Myocyte (in vitro differentiated cells): ENCODE measurements at regions not wholly inside any gene's neighbourhood (a gene's known extent, or its start where the extent isn't known, plus 50 kb on each side); places are given as distances from the start of the nearest gene placed in this dataset.
"Not testable (repeated sequence)": the region's sequence is repeated elsewhere in the genome, so short reads cannot be mapped to it uniquely, and the experiment has no call there.

Experiments used
- DNase-seq: peaks from one replicate; pipeline ENCODE4 v3.0.0-alpha.2; 2012; ENCODE audit warnings: low read depth

DNA sequence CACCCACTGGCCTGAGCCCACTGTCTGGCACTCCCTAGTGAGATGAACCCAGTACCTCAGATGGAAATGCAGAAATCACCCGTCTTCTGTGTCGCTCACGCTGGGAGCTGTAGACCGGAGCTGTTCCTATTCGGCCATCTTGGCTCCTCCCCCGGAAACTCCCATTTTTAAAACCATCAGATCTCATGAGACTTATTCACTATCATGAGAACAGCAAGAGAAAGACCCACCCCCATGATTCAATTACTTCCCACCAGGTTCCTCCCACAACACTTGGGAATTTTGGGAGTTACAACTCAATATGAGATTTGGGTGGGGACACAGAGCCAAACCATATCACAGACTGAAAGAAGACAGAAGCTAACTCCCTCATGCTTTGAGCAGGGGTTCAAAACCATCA is 134.5 kb downstream of the SLC39A8 start:
- DNase-seq: not testable (repeated sequence)

DNA sequence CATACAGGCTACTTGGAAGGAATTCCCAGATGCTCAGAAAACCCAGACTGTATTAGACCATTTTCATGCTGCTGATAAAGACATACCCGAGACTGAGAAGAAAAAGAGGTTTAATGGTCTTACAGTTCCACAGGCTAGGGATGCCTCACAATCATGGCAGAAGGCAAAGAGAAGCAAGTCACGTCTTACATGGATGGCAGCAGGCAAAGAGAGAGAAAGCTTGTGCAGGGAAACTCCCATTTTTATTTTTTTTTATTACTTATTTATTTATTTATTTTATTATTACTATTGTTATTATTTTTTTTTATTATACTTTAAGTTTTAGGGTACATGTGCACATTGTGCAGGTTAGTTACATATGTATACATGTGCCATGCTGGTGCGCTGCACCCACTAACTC is 140.6 kb downstream of the SLC39A8 start:
- DNase-seq: not testable (repeated sequence)

DNA sequence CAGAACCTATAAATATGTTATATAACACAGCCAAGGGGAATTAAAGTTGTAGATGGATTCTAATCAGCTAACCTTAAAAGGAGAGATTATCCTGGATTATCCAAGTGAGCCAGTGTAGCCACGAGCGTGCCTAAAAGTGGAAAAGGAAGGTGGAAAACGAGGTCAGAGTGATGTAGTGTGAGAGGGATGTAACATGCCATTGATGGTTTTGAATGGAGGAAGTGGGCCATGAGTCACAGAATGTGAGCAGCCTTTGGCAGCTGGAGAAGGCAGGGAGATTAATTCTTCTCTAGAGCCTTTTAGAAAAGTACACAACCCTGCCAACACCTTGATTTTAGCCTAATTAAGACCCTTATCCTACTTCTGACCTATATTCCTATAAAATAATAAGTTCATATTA is 149.1 kb downstream of the SLC39A8 start:
- peak; percentile 66 for DNase-seq

DNA sequence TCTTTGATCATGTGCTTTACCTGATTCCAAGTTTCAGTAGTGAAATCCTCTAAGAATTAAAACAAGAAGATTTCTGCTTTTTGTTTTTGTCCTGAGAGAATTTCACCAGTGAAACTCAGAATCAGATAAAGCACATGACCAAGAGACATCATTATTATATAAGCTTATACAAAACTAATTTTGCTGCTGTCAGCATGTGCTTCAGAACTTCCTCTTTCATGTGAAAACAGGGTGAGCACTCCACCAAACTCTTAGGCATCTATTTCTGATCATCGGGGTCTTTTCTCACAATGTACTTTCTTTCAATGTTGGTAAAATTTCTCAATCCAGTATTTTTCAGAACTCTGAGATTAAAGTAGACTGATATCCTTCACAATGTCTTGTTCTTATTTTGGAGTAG is 152.1 kb downstream of the SLC39A8 start:
- no peak for DNase-seq

DNA sequence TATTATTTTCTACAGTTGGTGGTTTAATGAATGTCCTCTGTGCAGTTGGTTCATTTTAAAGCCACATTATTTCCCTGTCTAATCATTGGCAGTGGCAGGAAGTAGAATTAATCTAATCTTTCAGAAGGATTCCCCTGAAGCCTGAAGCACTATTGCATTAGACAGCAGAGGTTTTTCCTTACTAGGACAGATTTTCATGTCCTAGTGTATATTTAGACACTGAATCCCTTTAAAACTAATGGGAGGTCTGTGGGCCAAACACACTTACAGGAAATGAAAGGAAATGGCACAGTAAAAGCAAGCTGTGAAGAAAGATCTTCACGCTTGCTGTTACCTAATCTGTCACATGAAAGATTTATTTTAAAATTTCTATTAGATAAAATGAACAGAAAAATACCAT is 165.2 kb downstream of the SLC39A8 start:
- DNase-seq: no peak

DNA sequence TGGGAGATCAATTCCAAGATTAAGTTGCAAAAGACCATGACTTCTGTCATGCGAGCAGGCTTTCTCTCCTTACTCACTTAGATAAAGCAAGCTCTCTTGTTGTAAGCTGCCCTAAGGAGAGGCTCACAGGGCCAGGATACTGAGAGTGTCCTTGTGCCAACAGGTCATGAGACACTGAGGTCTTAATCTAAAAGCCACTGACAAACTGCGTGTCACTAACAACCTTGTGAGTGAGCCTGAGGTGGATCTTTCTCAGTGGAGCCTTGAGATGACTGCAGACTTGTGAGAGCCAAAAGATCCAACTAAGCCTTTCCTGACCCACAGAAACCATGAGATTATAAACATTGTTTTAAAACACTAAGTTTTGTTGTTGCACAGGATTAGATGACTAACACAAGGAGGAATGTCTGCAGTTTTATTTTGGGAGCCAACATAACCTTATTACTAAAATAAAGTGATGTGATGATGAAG is 170.5 kb downstream of the SLC39A8 start:
- DNase-seq: peak; percentile 61

DNA sequence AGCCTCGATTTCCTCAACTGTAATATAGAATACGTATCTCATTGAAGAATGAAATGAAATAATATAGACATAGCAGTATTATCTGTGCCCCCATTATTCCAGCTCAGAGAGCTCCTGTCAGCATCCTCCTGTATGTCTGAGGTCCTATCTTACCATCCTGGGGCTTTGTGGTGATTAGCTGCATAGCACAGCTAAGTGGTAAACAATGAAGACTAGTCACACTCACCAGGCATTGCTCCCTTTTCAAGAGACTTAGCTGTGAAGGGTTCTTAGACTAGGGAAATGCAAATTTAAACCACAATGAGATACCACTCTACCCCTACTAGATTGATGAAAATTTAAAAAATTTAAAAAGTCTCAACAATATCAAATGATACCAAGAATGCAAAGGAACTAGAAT is 172.9 kb downstream of the SLC39A8 start:
- DNase-seq: no peak

DNA sequence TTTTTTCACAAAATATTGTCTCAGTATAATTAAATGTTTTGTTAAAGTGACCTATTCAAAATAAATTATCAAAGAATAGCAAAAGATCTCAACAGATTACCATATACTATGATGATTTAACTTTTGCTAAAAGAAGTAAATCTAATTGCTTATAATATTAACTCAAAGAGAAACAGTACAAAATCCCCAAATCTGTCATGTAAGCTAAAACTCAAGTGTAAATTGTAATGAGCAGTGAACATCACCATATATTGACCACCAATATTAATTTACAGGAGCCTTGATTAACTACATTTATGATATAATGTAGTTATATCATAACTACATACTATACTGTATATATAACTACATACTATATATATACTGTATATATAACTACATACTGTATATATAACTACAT is 174.4 kb downstream of the SLC39A8 start:
- no peak for DNase-seq

DNA sequence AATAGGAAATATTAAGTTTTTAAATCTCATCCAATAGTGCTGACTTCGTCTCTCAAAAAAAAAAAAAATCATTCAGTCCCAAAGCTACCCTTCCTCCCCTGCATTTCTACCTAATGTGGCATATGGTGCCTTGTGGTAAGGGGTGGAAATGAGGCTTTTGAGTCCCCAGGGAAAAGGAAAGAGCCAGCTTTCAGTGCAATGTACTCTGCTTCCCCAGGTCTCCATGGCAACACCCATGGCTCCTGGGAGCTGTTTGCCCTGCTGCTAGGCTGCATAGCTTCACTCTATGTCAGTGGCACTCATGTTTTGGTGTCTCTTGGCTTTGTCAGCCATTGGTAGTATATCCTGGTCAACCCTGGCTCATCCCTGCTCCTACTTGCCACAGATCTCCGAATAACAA is 175.9 kb downstream of the SLC39A8 start:
- peak; percentile 62 for DNase-seq

DNA sequence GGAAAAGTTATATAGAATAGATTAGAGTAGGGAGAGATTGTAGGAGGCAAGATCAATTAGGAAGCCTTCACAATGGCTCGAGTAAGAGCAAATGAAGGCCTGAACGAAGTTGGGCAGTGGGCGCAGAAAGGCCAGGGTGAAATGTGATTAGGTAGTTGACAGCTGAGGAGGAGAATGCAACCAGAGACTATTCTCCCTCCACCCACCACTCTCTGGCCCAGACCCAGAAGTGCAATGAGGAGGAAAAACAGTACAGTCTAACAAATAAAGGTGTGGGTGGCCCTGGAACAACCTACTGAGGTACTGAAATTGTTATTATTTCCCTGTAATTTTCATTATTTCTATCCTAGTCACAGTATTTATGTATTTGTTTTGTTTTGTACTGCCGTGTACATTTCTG is 176.7 kb downstream of the SLC39A8 start:
- DNase-seq: peak; percentile 17

DNA sequence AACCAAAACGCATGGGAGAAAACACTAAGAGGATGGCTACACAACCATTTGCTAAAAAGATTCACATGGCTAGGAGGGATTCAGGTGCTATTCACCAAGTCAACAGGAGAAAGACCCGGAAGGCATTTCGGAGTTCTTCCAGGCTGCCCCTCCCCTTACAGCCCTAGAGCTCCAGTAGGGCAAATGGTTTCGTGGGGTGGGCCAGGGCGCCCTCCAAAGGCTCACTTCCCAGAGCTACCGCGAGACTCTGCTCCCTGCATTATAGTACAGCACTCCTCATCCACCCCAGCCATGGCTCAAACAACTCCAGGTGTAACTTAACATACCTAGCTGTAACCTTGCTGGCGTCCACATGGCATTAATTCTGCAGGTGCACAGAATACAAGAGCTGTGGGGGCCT is 179.7 kb downstream of the SLC39A8 start:
- no peak for DNase-seq

DNA sequence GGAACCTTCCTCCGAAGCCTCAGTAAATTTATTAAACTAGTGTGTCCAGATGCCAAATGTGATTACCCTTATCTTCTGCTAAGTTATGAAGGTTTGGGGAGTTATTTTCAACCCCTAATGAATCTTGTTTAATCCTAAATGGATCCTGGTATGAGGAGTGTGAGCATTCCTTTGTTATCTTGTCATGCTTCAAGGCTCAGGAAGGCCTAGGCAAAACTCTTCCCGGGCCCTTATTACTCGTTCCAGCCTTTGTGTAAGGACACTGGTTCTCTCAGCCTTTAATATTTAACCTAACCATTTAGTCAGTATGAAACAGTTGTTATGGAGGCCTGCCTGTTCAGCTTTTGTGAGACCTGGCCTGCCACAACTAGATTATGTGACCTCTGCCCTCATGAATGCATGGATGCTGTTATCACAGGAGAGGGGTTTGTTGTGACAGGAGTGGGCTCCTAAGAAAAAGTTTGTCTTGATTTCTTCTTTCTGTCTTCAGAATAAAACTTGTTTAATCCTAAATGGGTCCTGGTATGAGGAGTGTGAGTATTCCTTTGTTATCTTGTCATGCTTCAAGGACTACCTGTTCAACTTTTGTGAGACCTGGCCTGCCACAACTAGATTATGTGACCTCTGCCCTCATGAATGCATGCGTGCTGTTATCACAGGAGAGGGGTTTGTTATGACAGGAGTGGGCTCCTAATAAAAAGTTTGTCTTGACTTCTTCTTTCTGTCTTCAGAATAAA is 181.7 kb downstream of the SLC39A8 start:
- no peak for DNase-seq

DNA sequence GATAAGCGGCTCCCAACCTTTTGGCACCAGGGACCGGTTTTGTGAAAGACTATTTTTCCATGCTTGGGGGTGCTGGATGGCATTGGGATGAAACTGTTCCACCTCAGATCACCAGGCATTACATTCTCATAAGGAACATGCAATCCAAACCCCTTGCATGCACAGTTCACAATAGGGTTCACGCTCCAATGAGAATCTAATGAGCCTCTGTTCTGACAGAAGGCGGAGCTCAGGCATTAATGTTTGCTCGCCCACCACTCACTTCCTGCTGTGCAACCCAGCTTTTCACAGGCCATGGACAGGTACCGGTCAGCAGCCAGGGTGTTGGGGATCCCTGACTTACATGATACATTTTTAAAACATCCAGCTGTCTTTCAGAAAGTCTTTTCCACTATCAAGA is 187.3 kb downstream of the SLC39A8 start:
- no peak for DNase-seq

DNA sequence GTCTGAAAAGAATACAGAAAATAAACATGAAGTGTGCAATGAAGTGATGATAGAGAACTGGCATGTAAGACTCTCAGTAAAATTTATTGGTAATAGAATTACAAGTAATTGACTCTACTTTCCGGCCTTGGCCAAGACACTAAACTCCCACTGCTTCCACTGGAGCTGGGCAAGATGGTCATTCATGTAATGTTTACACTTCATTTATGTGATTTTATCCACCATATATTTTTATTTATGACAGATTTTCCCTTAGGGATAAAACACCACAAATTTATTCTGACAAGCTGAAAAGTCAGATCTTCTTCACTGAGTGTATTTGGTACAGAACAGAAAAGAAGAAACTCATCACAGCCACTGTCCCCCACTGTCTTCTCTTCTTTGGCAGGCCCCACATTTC is 191.9 kb downstream of the SLC39A8 start:
- DNase-seq: no peak

DNA sequence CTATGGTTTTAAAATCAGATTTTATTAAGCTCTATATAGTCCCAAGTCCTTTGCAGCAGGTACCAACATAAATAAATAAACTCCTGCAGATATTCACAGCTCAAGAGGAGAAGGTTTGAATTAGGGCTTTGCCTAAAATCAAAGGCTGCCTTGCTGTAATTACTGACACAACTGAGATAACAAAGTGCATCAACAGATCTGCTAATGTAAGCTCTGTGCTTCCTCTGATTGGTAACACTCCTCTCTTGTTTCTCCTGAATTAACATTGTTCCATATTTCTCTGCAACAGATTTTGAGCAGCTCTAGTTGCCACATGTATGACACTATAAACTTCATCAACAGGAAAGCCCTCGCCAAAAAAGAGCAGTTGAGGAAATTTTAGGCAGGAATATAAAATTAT is 193.6 kb downstream of the SLC39A8 start:
- DNase-seq: no peak

DNA sequence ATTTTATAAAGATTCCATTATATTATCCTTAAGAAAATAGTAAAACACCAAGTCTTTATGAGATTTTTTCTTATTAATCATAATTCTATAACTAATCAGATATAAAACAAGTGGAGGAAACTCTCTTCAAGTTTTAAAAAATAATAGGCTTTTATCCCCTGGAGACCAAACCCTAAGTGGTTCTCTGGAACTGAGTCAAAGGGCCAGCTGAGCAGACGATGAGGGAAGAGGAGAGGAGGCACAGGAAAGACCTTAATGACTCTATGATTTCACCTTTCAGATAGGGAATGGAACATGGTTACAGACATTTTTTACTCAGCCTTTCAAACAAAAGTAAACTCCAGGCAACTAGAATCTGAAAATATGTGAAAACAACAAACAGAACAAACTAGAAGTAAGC is 201.8 kb downstream of the SLC39A8 start:
- DNase-seq: no peak

DNA sequence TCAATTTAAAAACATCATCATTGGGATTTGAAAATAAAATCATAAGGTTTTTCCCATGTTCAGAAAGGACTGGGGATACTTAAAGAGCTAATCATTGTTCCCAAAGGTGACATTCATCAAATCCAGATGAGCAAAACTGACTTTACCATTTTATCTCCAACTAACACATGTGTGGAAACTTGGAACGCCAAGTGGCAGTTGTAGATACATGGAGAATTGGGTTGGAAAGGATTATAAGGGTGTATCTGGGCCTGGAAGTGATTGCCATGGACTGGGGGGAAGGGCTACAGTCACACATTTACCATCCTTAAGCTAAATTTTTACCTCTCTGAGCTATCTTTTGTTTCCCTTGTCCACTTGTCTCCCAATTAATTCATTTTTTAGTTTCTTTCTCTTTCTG is 203.4 kb downstream of the SLC39A8 start:
- DNase-seq: no peak

DNA sequence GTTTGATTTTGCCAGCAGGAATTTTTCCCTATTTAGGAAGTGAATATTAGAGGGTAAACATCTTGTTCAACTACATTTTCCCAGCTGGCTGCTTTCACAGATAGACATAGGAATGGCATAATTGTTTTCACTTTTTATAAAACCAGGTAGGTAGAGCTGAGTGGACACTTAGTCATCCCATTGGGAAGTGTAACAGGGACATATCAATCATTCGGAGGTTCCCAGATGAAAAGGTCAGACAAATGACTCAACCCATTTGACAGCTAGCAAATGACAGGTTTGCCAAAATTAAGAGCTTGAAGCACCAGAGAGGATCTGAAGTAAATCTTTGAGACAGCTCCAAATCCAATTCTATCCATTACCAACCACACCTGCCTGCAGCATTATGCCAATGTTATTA is 205.3 kb downstream of the SLC39A8 start:
- no peak for DNase-seq

DNA sequence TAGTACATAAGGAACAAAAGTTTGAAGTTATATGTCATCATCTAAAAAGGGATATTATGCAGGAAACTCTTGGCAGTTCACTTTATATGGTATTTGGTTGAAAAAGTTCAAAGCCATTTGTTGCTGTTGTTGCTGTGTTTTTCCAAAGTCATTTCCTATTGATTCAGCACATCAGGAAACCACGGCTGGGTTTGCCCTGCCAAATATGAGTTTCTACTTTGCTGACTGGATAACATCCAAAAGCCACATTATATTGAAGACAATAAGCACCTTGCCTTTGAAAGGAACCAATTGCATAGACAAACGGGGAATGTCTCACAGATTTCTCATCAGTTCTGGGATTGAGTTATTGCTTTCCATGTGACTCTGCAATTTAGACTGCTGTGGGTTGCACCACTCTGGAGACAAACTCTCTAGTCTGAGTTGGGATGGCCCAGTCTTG is 206.1 kb downstream of the SLC39A8 start:
- DNase-seq: peak; percentile 35

DNA sequence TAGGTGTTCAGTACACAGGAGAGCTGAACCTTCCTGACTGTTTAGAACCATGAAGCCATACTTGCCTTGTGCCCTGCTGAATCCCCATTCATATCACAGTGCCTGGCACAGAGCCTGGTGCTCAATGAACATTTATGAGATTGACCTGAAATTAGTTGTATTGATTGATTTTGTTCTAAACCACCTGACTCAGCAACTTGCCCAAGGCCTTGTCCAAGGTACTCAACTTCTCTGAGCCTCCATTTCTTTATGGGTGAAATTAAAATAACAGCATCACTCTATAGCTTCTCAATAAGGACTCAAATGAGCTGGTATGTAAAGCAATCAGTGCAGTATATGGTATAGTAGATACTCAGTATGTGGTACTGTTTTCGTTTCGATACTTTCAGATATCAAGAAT is 208.1 kb downstream of the SLC39A8 start:
- DNase-seq: no peak

DNA sequence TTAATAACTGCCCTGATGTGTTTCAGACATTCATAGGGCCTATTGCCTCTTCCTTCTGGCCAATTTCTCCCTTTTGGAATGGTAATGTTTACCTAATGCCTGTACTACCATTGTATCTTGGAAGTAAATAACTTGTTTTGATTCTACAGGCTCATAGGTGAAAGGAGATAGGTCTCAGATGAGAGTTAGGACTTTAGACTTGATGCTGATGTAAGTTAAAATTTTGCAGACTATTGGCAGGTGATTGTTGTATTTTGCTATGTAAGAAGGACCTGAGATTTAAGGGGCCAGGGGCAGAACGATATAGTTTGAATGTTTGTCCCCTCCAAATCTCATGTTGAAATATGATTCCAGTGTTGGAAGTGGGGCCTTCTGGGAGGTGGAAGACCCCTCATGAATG is 215.5 kb downstream of the SLC39A8 start:
- DNase-seq: no peak
